Large intestine (tissue), 3 donors: ENCODE measurements at regions not wholly inside any gene's neighbourhood (a gene's known extent, or its start where the extent isn't known, plus 50 kb on each side); places are given as distances from the start of the nearest gene placed in this dataset.

Source experiments
- DNase-seq, 2 donors: peaks; one replicate each; pipeline versions ENCODE4 v3.0.0 to v3.0.0-alpha.2; 2013
- H3K27ac ChIP-seq: one replicate; pipeline ENCODE4 v1.5.1; 2013; ENCODE audit warnings: low read length
- H3K27me3 ChIP-seq: 2 replicates; pipeline ENCODE4 v1.6.1; 2013; ENCODE audit warnings: low read length; ENCODE audit not compliant: control insufficient read depth, insufficient read depth
- H3K36me3 ChIP-seq: 2 replicates; pipeline ENCODE4 v1.6.1; 2013; ENCODE audit warnings: low read length; ENCODE audit not compliant: control insufficient read depth, insufficient read depth
- H3K4me1 ChIP-seq: one replicate; pipeline ENCODE4 v1.6.1; 2013; ENCODE audit warnings: low read length; ENCODE audit not compliant: control insufficient read depth, insufficient read depth
- H3K4me3 ChIP-seq: one replicate; pipeline ENCODE4 v1.5.1; 2013; ENCODE audit warnings: low read length
- H3K9me3 ChIP-seq: one replicate; pipeline ENCODE4 v1.6.1; 2013; ENCODE audit warnings: mild to moderate bottlenecking, low read depth, low read length, moderate library complexity; ENCODE audit not compliant: control insufficient read depth
- WGBS: methylation state at CpG from one replicate; pipeline ENCODE4 v1.1.5; 2013; ENCODE audit warnings: low lambda C conversion rate; ENCODE audit not compliant: insufficient coverage; 5-methylcytosine and 5-hydroxymethylcytosine counted together

- Histone ChIP-seq H3K4me3 (no peak overlapping the region), H3K9me3 (no peaks in the 10 kb centered on the region), H3K4me1 (no peaks in the 10 kb centered on the region), H3K36me3 (no peaks in the 10 kb centered on the region), H3K27ac (no peak overlapping the region), H3K27me3 (peaks cover 42% of the 10 kb centered on the region)
- no CpG with 5 or more reads among the region's 30 CpGs for WGBS
- DNase-seq = peak in 1 of 2 donors; percentile 3
Measured at GRCh38 chr7:21169667-21170580, 258.0 kb upstream of the SP4 start.

- no CpG with 5 or more reads among the region's 6 CpGs for WGBS
- Histone ChIP-seq H3K27ac (no peak overlapping the region), H3K4me1 (no peaks in the 10 kb centered on the region), H3K36me3 (no peaks in the 10 kb centered on the region), H3K9me3 (no peaks in the 10 kb centered on the region), H3K27me3 (peaks cover 37% of the 10 kb centered on the region), H3K4me3 (no peak overlapping the region)
- no peak for DNase-seq
Measured at GRCh38 chr7:21172800-21173199, 255.1 kb upstream of the SP4 start.

- no peaks in the 10 kb centered on the region for H3K4me1 ChIP-seq
- H3K27me3 ChIP-seq = peaks cover 37% of the 10 kb centered on the region
- H3K36me3 ChIP-seq = no peaks in the 10 kb centered on the region
- 100% methylated on average over 1 of the region's 1 CpG for WGBS
- DNase-seq = no peak
- no peak overlapping the region for H3K4me3 ChIP-seq
- no peaks in the 10 kb centered on the region for H3K9me3 ChIP-seq
- no peak overlapping the region for H3K27ac ChIP-seq
Measured at GRCh38 chr7:21173436-21173835, 254.4 kb upstream of the SP4 start.

GRCh38 chr7:21175714-21176113 is 252.2 kb upstream of the SP4 start:
- no CpG with 5 or more reads among the region's 1 CpG for WGBS
- no peak overlapping the region for H3K4me3 ChIP-seq
- H3K27me3 ChIP-seq = peaks cover 18% of the 10 kb centered on the region
- no peaks in the 10 kb centered on the region for H3K4me1 ChIP-seq
- no peaks in the 10 kb centered on the region for H3K36me3 ChIP-seq
- H3K9me3 ChIP-seq = no peaks in the 10 kb centered on the region
- no peak for DNase-seq
- no peak overlapping the region for H3K27ac ChIP-seq

- no peak overlapping the region for H3K27ac ChIP-seq
- H3K27me3 ChIP-seq = no peaks in the 10 kb centered on the region
- 80% methylated on average over 1 of the region's 6 CpGs for WGBS
- H3K4me1 ChIP-seq = no peaks in the 10 kb centered on the region
- DNase-seq = no peak
- no peak overlapping the region for H3K4me3 ChIP-seq
- no peaks in the 10 kb centered on the region for H3K36me3 ChIP-seq
- H3K9me3 ChIP-seq = no peaks in the 10 kb centered on the region
Measured at GRCh38 chr7:21184942-21185652, 242.8 kb upstream of the SP4 start.

GRCh38 chr7:21185653-21186265 is 242.1 kb upstream of the SP4 start:
- no peaks in the 10 kb centered on the region for H3K27me3 ChIP-seq
- H3K9me3 ChIP-seq = no peaks in the 10 kb centered on the region
- DNase-seq = no peak
- H3K27ac ChIP-seq = no peak overlapping the region
- no peaks in the 10 kb centered on the region for H3K4me1 ChIP-seq
- H3K4me3 ChIP-seq = no peak overlapping the region
- no peaks in the 10 kb centered on the region for H3K36me3 ChIP-seq
- WGBS = 90% methylated on average over 5 of the region's 6 CpGs

- H3K4me3 ChIP-seq = no peak overlapping the region
- no peak for DNase-seq
- H3K9me3 ChIP-seq = no peaks in the 10 kb centered on the region
- 87% methylated on average over 4 of the region's 7 CpGs for WGBS
- no peaks in the 10 kb centered on the region for H3K4me1 ChIP-seq
- H3K27ac ChIP-seq = no peak overlapping the region
- no peaks in the 10 kb centered on the region for H3K36me3 ChIP-seq
- no peaks in the 10 kb centered on the region for H3K27me3 ChIP-seq
Measured at GRCh38 chr7:21191321-21192073, 236.4 kb upstream of the SP4 start.

- H3K36me3 ChIP-seq = no peaks in the 10 kb centered on the region
- H3K27me3 ChIP-seq = no peaks in the 10 kb centered on the region
- DNase-seq = no peak
- H3K4me3 ChIP-seq = no peak overlapping the region
- H3K4me1 ChIP-seq = no peaks in the 10 kb centered on the region
- no CpG with 5 or more reads among the region's 2 CpGs for WGBS
- no peak overlapping the region for H3K27ac ChIP-seq
- H3K9me3 ChIP-seq = no peaks in the 10 kb centered on the region
Measured at GRCh38 chr7:21192657-21193056, 235.2 kb upstream of the SP4 start.

GRCh38 chr7:21193895-21194294 is 234.0 kb upstream of the SP4 start:
- no peak for DNase-seq
- Histone ChIP-seq H3K27ac (no peak overlapping the region), H3K27me3 (no peaks in the 10 kb centered on the region), H3K36me3 (no peaks in the 10 kb centered on the region), H3K9me3 (no peaks in the 10 kb centered on the region), H3K4me3 (no peak overlapping the region), H3K4me1 (no peaks in the 10 kb centered on the region)
- WGBS = no CpG with 5 or more reads among the region's 2 CpGs

- WGBS = 80% methylated on average over 1 of the region's 4 CpGs
- H3K36me3 ChIP-seq = no peaks in the 10 kb centered on the region
Measured at GRCh38 chr7:21194936-21195335, 232.9 kb upstream of the SP4 start.

More at GRCh38 chr7:21194936-21195335, 232.9 kb upstream of the SP4 start:
- Histone ChIP-seq H3K9me3 (no peaks in the 10 kb centered on the region), H3K4me1 (no peaks in the 10 kb centered on the region), H3K27me3 (no peaks in the 10 kb centered on the region), H3K4me3 (no peak overlapping the region), H3K27ac (no peak overlapping the region)
- no peak for DNase-seq
